GM12878 (cell line): ENCODE measurements at regions not wholly inside any gene's neighbourhood (a gene's known extent, or its start where the extent isn't known, plus 50 kb on each side); places are given as distances from the start of the nearest gene placed in this dataset.

ENCODE experiments used
- ATAC-seq: fragments of 200-7000 bp; cut with Tn5 transposase; 3 replicates; pipeline ENCODE4 v1.9.1; 2020; ENCODE audit warnings: mild to moderate bottlenecking, moderate library complexity
- BruUV-seq: library from RNA; stranded (reverse); fragments of 400-500 nt; replicated peaks from 2 replicates; lab custom pipeline; 2021; lab: Mats Ljungman, UMichigan
- CTCF ChIA-PET: fragments of 300-600 bp; sonication (Branson Sonifier 250); formaldehyde crosslinking; extraction: SDS; loops from one replicate; lab custom pipeline; 2021; ENCODE audit warnings: inconsistent platforms; lab: Yijun Ruan, JAX
- POLR2A ChIA-PET: fragments of 350-600 bp; formaldehyde crosslinking; extraction: SDS; loops from one replicate; lab custom pipeline; 2021; ENCODE audit warnings: inconsistent platforms; lab: Charles Lee
- RAD21 ChIA-PET: fragments of 300-600 bp; sonication (Branson Sonifier 250); formaldehyde crosslinking; loops from one replicate; lab custom pipeline; 2023; ENCODE audit warnings: antibody characterized with exemption; ENCODE audit not compliant: unreplicated experiment; lab: Charles Lee
- SMC1A ChIA-PET: fragments of 300-600 bp; sonication (Branson Sonifier 250); formaldehyde crosslinking; loops from one replicate; lab custom pipeline; 2023; ENCODE audit not compliant: unreplicated experiment, uncharacterized antibody; lab: Charles Lee
- DNase-seq: peaks from one replicate; pipeline ENCODE4 v3.0.0-alpha.2; 2011; ENCODE audit warnings: low read depth, low spot score
- FAIRE-seq: peaks from 3 replicates; lab custom pipeline; 2011; peaks lifted over from hg19 to GRCh38; lab: Jason Lieb, UNC
- H2AFZ ChIP-seq: 2 replicates; pipeline ENCODE4 v1.6.0; 2011; ENCODE audit warnings: low read depth, low read length, control low read depth; ENCODE audit not compliant: control insufficient read depth
- H3K27ac ChIP-seq: 2 replicates; pipeline ENCODE4 v1.5.1; 2011; ENCODE audit warnings: control low read depth; ENCODE audit not compliant: control insufficient read depth, insufficient read depth
- H3K27me3 ChIP-seq, 2 experiments: replicated peaks in 1 of 2; 2 replicates each; pipeline versions ENCODE4 v1.6.0 to v1.6.1; 2011; ENCODE audit warnings: low read length in 1 of 2; ENCODE audit not compliant: control insufficient read depth in 2 of 2, insufficient read depth in 2 of 2
- H3K36me3 ChIP-seq, 2 experiments: 2 replicates each; pipeline ENCODE4 v1.5.1; 2011; ENCODE audit warnings: low read length in 1 of 2; ENCODE audit not compliant: control insufficient read depth in 2 of 2, insufficient read depth in 2 of 2
- H3K4me1 ChIP-seq: 2 replicates; pipeline ENCODE4 v1.6.1; 2011; ENCODE audit warnings: mild to moderate bottlenecking, low read length, moderate library complexity, mixed read lengths; ENCODE audit not compliant: control insufficient read depth, insufficient read depth
- H3K4me2 ChIP-seq: 2 replicates; pipeline ENCODE4 v1.6.0; 2011; ENCODE audit warnings: control low read depth; ENCODE audit not compliant: control insufficient read depth, insufficient read depth
- H3K4me3 ChIP-seq: fragments of 200-600 bp; sonication (generic); 2 replicates; pipeline ENCODE4 v1.5.1; 2016
- H3K79me2 ChIP-seq: 2 replicates; pipeline ENCODE4 v1.6.0; 2011; ENCODE audit warnings: low read length; ENCODE audit not compliant: control insufficient read depth, insufficient read depth
- H3K9ac ChIP-seq: 2 replicates; pipeline ENCODE4 v1.8.0; 2011; ENCODE audit warnings: low read length, control low read depth, mixed read lengths; ENCODE audit not compliant: control insufficient read depth, insufficient read depth
- H3K9me3 ChIP-seq: replicated peaks from 3 replicates; pipeline ENCODE4 v1.5.1; 2011; ENCODE audit warnings: mild to moderate bottlenecking, low read length; ENCODE audit not compliant: control insufficient read depth, insufficient read depth
- H4K20me1 ChIP-seq: 2 replicates; pipeline ENCODE4 v1.6.0; 2011; ENCODE audit not compliant: control insufficient read depth, insufficient read depth
- ATF7 ChIP-seq: fragments of 450-650 bp; IDR thresholded peaks from 2 replicates; pipeline ENCODE4 v1.6.1; 2016; ENCODE audit warnings: low read depth, mild to moderate bottlenecking
- CHD4 ChIP-seq: fragments of 200-600 bp; sonication (generic); IDR thresholded peaks from 2 replicates; pipeline ENCODE4 v1.6.1; 2016; ENCODE audit warnings: mild to moderate bottlenecking
- CUX1 ChIP-seq: IDR thresholded peaks from 2 replicates; pipeline ENCODE4 v1.6.1; 2012; ENCODE audit warnings: improper control_type of control experiment, low read depth, low read length; ENCODE audit not compliant: insufficient replicate concordance
- EP300 ChIP-seq, 2 experiments: fragments of 150-350 bp in 1 of 2; IDR thresholded peaks; 2 replicates each; pipeline ENCODE4 v1.6.1; 2011 to 2012; ENCODE audit warnings: low read depth in 2 of 2, low read length in 2 of 2, borderline replicate concordance in 1 of 2, improper control_type of control experiment in 1 of 2, inconsistent platforms in 1 of 2; ENCODE audit not compliant: control insufficient read depth in 1 of 2
- FOS ChIP-seq: IDR thresholded peaks from 3 replicates; pipeline ENCODE4 v1.6.1; 2011; ENCODE audit warnings: borderline replicate concordance; ENCODE audit not compliant: insufficient read length; ENCODE audit errors: extremely low read depth
- GABPA ChIP-seq: IDR thresholded peaks from 2 replicates; pipeline ENCODE4 v1.6.1; 2014; ENCODE audit warnings: antibody characterized with exemption, low read depth, mild to moderate bottlenecking, inconsistent platforms
- JUND ChIP-seq: IDR thresholded peaks from 2 replicates; pipeline ENCODE4 v1.6.1; 2012; ENCODE audit warnings: low read depth, mild to moderate bottlenecking, low read length, improper control_type of control experiment, moderate library complexity
- MAX ChIP-seq: IDR thresholded peaks from 2 replicates; pipeline ENCODE4 v1.6.1; 2012; ENCODE audit warnings: low read depth, low read length, improper control_type of control experiment
- MLLT1 ChIP-seq: fragments of 450-650 bp; IDR thresholded peaks from 2 replicates; pipeline ENCODE4 v1.6.1; 2016; ENCODE audit warnings: mild to moderate bottlenecking
- POLR2AphosphoS2 ChIP-seq: IDR thresholded peaks from 2 replicates; pipeline ENCODE4 v1.6.1; 2011; ENCODE audit warnings: low read depth, mild to moderate bottlenecking, low read length, improper control_type of control experiment, moderate library complexity
- RCOR1 ChIP-seq: conservative IDR thresholded peaks from 2 replicates; pipeline ENCODE4 v1.6.1; 2012; ENCODE audit warnings: low read depth, low read length, improper control_type of control experiment
- RELA ChIP-seq: fragments of 450-650 bp; IDR thresholded peaks from 2 replicates; pipeline ENCODE4 v1.8.0; 2014; ENCODE audit warnings: borderline replicate concordance; ENCODE audit not compliant: partially characterized antibody
- RFX5 ChIP-seq: IDR thresholded peaks from 2 replicates; pipeline ENCODE4 v1.6.1; 2011; ENCODE audit warnings: low read depth, low read length, improper control_type of control experiment
- WGBS: methylation state at CpG from one replicate; pipeline ENCODE4 v1.1.6; 2016; ENCODE audit warnings: low lambda C conversion rate; ENCODE audit not compliant: insufficient replicate concordance, insufficient coverage; ENCODE audit errors: missing lambda C conversion rate; 5-methylcytosine and 5-hydroxymethylcytosine counted together
- in situ Hi-C: fragments of 300-500 bp; cut with MboI; formaldehyde crosslinking; loops from 9 replicates; pipeline ENCODE4 v1.14.3; 2018; ENCODE audit warnings: mixed read lengths
- intact Hi-C: fragments of 100-400 bp; cut with micrococcal nuclease; formaldehyde crosslinking; loops from one replicate; pipeline ENCODE4 v1.14.2; 2022; ENCODE audit not compliant: unreplicated experiment

- TF ChIP-seq CUX1 (no peak), RCOR1 (no peak), MLLT1 (no peak), POLR2AphosphoS2 (no peak), JUND (no peak), RFX5 (no peak)
These were observed 708.8 kb downstream of the HDGFL1 start (continued) for GRCh38 chr6:23278180-23278532.

GRCh38 chr6:23280437-23280836 is 711.1 kb downstream of the HDGFL1 start:
- Histone ChIP-seq H3K4me1 (no peaks in the 10 kb centered on the region), H3K79me2 (no peaks in the 10 kb centered on the region), H3K4me3 (no peak overlapping the region), H2AFZ (no peak overlapping the region)
- DNase-seq (no peak), FAIRE-seq (no peak)
- CTCF ChIA-PET: no interaction called here
- BruUV-seq: no TSS peak
- in situ Hi-C loops: no loop called here
- SMC1A ChIA-PET: no interaction called here
- intact Hi-C loops: no loop called here
- 0% methylated on average over 2 of the region's 2 CpGs for WGBS
- TF ChIP-seq RELA: no peak
- no peak for TF ChIP-seq CHD4
- TF ChIP-seq FOS: no peak
- TF ChIP-seq GABPA: no peak
- TF ChIP-seq ATF7: peak; percentile 79
- peak in 1 of 2 experiments; percentile 9; a peak in 1 of 4 replicates for TF ChIP-seq EP300 (IDR thresholded peaks at IDR 0.05; ENCODE audit: borderline replicate concordance in 1 of 2, control insufficient read depth in 1 of 2, low read depth in 2 of 2, low read length in 2 of 2)
- no peak for TF ChIP-seq MAX
- TF ChIP-seq, all 136 proteins: peak for 2
- RAD21 ChIA-PET: interaction anchor here (0.8 kb wide), 1 partner anchor 10 kb away, joined by 3 read pairs; no protein-coding TSS in a partner anchor
- ATAC-seq: peak; percentile 86
- H3K27me3 ChIP-seq: no peaks in the 10 kb centered on the region
- H3K4me2 ChIP-seq: no peak overlapping the region
- H3K9me3 ChIP-seq: no peaks in the 10 kb centered on the region
- H3K9ac ChIP-seq: no peak overlapping the region
- no peak overlapping the region for H3K27ac ChIP-seq
- POLR2A ChIA-PET: no interaction called here
- no peaks in the 10 kb centered on the region for H3K36me3 ChIP-seq
- H4K20me1 ChIP-seq: no peaks in the 10 kb centered on the region
